Tibial nerve (tissue), 4 donors: ENCODE measurements at regions not wholly inside any gene's neighbourhood (a gene's known extent, or its start where the extent isn't known, plus 50 kb on each side); places are given as distances from the start of the nearest gene placed in this dataset.

Source experiments
- DNase-seq, 2 donors: peaks; one replicate each; pipeline ENCODE4 v3.0.0-alpha.2; 2019; ENCODE audit warnings: low spot score in 2 of 2
- H3K27ac ChIP-seq, 4 donors: fragments of 200-600 bp; sonication (generic) in 3 of 4; one replicate each; pipeline ENCODE4 v1.5.1; 2017 to 2019; ENCODE audit warnings: mild to moderate bottlenecking in 1 of 4
- H3K27me3 ChIP-seq, 2 donors: fragments of 200-600 bp; sonication (generic) in 1 of 2; one replicate each; pipeline versions ENCODE4 v1.5.1 to v1.6.0; 2017 to 2019
- H3K36me3 ChIP-seq, 3 donors: fragments of 200-600 bp; sonication (generic); one replicate each; pipeline ENCODE4 v1.5.1; 2018 to 2019
- H3K4me1 ChIP-seq, 4 donors: fragments of 200-600 bp; sonication (generic) in 3 of 4; one replicate each; pipeline ENCODE4 v1.5.1; 2017 to 2019
- H3K4me3 ChIP-seq, 4 donors: fragments of 200-600 bp; sonication (generic) in 3 of 4; one replicate each; pipeline ENCODE4 v1.5.1; 2017 to 2019; ENCODE audit warnings: mild to moderate bottlenecking in 1 of 4, moderate library complexity in 1 of 4
- H3K9me3 ChIP-seq, 4 donors: fragments of 200-600 bp; sonication (generic) in 3 of 4; one replicate each; pipeline ENCODE4 v1.5.1; 2017 to 2019
- CTCF ChIP-seq, 5 experiments: fragments of 200-600 bp in 3 of 5; fragments of 450-650 bp in 2 of 5; sonication (generic) in 3 of 5; IDR thresholded peaks; one replicate each; pipeline ENCODE4 v1.5.1; 2016 to 2019; ENCODE audit warnings: antibody characterized with exemption in 5 of 5, mild to moderate bottlenecking in 3 of 5, moderate library complexity in 2 of 5
- EP300 ChIP-seq, 2 donors: sonication (generic); formaldehyde crosslinking; IDR thresholded peaks; one replicate each; pipeline ENCODE4 v1.6.1; 2017; ENCODE audit warnings: antibody characterized with exemption in 2 of 2, mild to moderate bottlenecking in 1 of 2
- POLR2A ChIP-seq, 2 donors: fragments of 450-650 bp; IDR thresholded peaks; one replicate each; pipeline ENCODE4 v1.6.1; 2017; ENCODE audit warnings: antibody characterized with exemption in 2 of 2, mild to moderate bottlenecking in 2 of 2, moderate library complexity in 2 of 2
- WGBS, 2 donors: methylation state at CpG; one replicate each; pipeline ENCODE4 v1.1.5; 2018; 5-methylcytosine and 5-hydroxymethylcytosine counted together

- no peak overlapping the region for H3K27ac ChIP-seq
- no peak for TF ChIP-seq CTCF (IDR thresholded peaks at IDR 0.05)
- no peak for TF ChIP-seq POLR2A (IDR thresholded peaks at IDR 0.05)
- no peak for TF ChIP-seq EP300 (IDR thresholded peaks at IDR 0.05)
- H3K4me1 ChIP-seq: no peaks in the 10 kb centered on the region
- no peaks in the 10 kb centered on the region for H3K9me3 ChIP-seq
- H3K27me3 ChIP-seq: no peaks in the 10 kb centered on the region
- H3K4me3 ChIP-seq: no peak overlapping the region
- no peak for DNase-seq
- no peaks in the 10 kb centered on the region for H3K36me3 ChIP-seq
These were observed 1135.3 kb upstream of the CDH8 start for GRCh38 chr16:63171545-63171944.

GRCh38 chr16:63169100-63169499, 1132.9 kb upstream of the CDH8 start:
- Histone ChIP-seq H3K4me3 (no peak overlapping the region), H3K27me3 (no peaks in the 10 kb centered on the region), H3K9me3 (no peaks in the 10 kb centered on the region), H3K36me3 (no peaks in the 10 kb centered on the region), H3K27ac (no peak overlapping the region), H3K4me1 (no peaks in the 10 kb centered on the region)
- no peak for DNase-seq
- no peak for TF ChIP-seq EP300 (IDR thresholded peaks at IDR 0.05)
- TF ChIP-seq CTCF (IDR thresholded peaks at IDR 0.05): no peak
- no peak for TF ChIP-seq POLR2A (IDR thresholded peaks at IDR 0.05)
- 48 to 63% methylated on average over 2 of the region's 2 CpGs for WGBS, 2 donors

GRCh38 chr16:63157818-63158217, 1121.6 kb upstream of the CDH8 start:
- no peak for DNase-seq
- WGBS, 2 donors: 91 to 92% methylated on average over 5 of the region's 5 CpGs
- Histone ChIP-seq H3K27me3 (no peaks in the 10 kb centered on the region), H3K4me3 (no peak overlapping the region), H3K9me3 (no peaks in the 10 kb centered on the region), H3K27ac (no peak overlapping the region), H3K36me3 (no peaks in the 10 kb centered on the region), H3K4me1 (no peaks in the 10 kb centered on the region)
- TF ChIP-seq CTCF (IDR thresholded peaks at IDR 0.05): no peak
- TF ChIP-seq EP300 (IDR thresholded peaks at IDR 0.05): no peak
- TF ChIP-seq POLR2A (IDR thresholded peaks at IDR 0.05): no peak

GRCh38 chr16:63146251-63146650, 1110.0 kb upstream of the CDH8 start:
- Histone ChIP-seq H3K27ac (no peak overlapping the region), H3K4me1 (no peaks in the 10 kb centered on the region), H3K36me3 (no peaks in the 10 kb centered on the region), H3K4me3 (no peak overlapping the region), H3K9me3 (no peaks in the 10 kb centered on the region), H3K27me3 (no peaks in the 10 kb centered on the region)
- WGBS, 2 donors: 79 to 80% methylated on average over 1 of the region's 1 CpG
- DNase-seq: no peak
- TF ChIP-seq EP300 (IDR thresholded peaks at IDR 0.05) (no peak), CTCF (IDR thresholded peaks at IDR 0.05) (no peak), POLR2A (IDR thresholded peaks at IDR 0.05) (no peak)

- DNase-seq: no peak
- TF ChIP-seq EP300 (IDR thresholded peaks at IDR 0.05) (no peak), CTCF (IDR thresholded peaks at IDR 0.05) (no peak), POLR2A (IDR thresholded peaks at IDR 0.05) (no peak)
- Histone ChIP-seq H3K9me3 (no peaks in the 10 kb centered on the region), H3K36me3 (no peaks in the 10 kb centered on the region), H3K27ac (no peak overlapping the region), H3K4me1 (no peaks in the 10 kb centered on the region), H3K4me3 (no peak overlapping the region), H3K27me3 (no peaks in the 10 kb centered on the region)
- 95 to 96% methylated on average over 1 of the region's 1 CpG for WGBS, 2 donors
These were observed 1109.2 kb upstream of the CDH8 start for GRCh38 chr16:63145411-63145810.
